ENCODE measurements at regions not wholly inside any gene's neighbourhood (a gene's known extent, or its start where the extent isn't known, plus 50 kb on each side); places are given as distances from the start of the nearest gene placed in this dataset.

- ATAC-seq (no peak), DNase-seq (no peak)
- intact Hi-C loops (cut with DNase I, micrococcal nuclease), result no loop called here
These were observed 122.8 kb upstream of the DOCK10 start for GRCh38 chr2:225165052-225165451.

- intact Hi-C loops (cut with DNase I, micrococcal nuclease), result no loop called here
- ATAC-seq (no peak), DNase-seq (no peak)
These were observed 122.3 kb upstream of the DOCK10 start for GRCh38 chr2:225164401-225165050.

- intact Hi-C loops (cut with DNase I, micrococcal nuclease), result no loop called here
- ATAC-seq, result no peak
- DNase-seq, result no peak
These were observed 116.1 kb upstream of the DOCK10 start for GRCh38 chr2:225158360-225158759.

GRCh38 chr2:225156853-225157451, 114.7 kb upstream of the DOCK10 start:
- ATAC-seq (no peak), DNase-seq (no peak)
- intact Hi-C loops (cut with DNase I, micrococcal nuclease), result no loop called here

GRCh38 chr2:225140723-225141122, 98.5 kb upstream of the DOCK10 start:
- intact Hi-C loops (cut with DNase I, micrococcal nuclease), result no loop called here
- DNase-seq (no peak), ATAC-seq (no peak)

- intact Hi-C loops (cut with DNase I, micrococcal nuclease), result no loop called here
- DNase-seq (no peak), ATAC-seq (no peak)
These were observed 95.7 kb upstream of the DOCK10 start for GRCh38 chr2:225137971-225138370.

GRCh38 chr2:225136552-225136951, 94.3 kb upstream of the DOCK10 start:
- DNase-seq (no peak), ATAC-seq (no peak)
- intact Hi-C loops (cut with DNase I, micrococcal nuclease), result no loop called here

GRCh38 chr2:225131898-225132297, 89.6 kb upstream of the DOCK10 start:
- peak; percentile 85 for ATAC-seq
- intact Hi-C loops (cut with DNase I, micrococcal nuclease), result no loop called here
- DNase-seq, result no peak

GRCh38 chr2:225130093-225130492, 87.8 kb upstream of the DOCK10 start:
- intact Hi-C loops (cut with DNase I, micrococcal nuclease), result no loop called here
- ATAC-seq, result no peak
- no peak for DNase-seq

GRCh38 chr2:225124311-225125017, 82.2 kb upstream of the DOCK10 start:
- DNase-seq (no peak), ATAC-seq (no peak)
- intact Hi-C loops (cut with DNase I, micrococcal nuclease), result no loop called here

GRCh38 chr2:225122583-225123486, 80.6 kb upstream of the DOCK10 start:
- intact Hi-C loops (cut with DNase I, micrococcal nuclease), result loop anchor here in 1 of 2 donors (2.0 kb wide), 1 partner anchor 538 kb away; no protein-coding TSS in a partner anchor
- ATAC-seq, result no peak
- DNase-seq, result no peak

GRCh38 chr2:225122007-225122406, 79.7 kb upstream of the DOCK10 start:
- ATAC-seq (no peak), DNase-seq (no peak)
- intact Hi-C loops (cut with DNase I, micrococcal nuclease), result loop anchor here in 1 of 2 donors (2.0 kb wide), 1 partner anchor 539 kb away; no protein-coding TSS in a partner anchor

- intact Hi-C loops (cut with DNase I, micrococcal nuclease), result no loop called here
- DNase-seq, result no peak
- ATAC-seq, result no peak
These were observed 77.9 kb upstream of the DOCK10 start for GRCh38 chr2:225120186-225120585.

GRCh38 chr2:225117051-225117716, 74.9 kb upstream of the DOCK10 start:
- DNase-seq (no peak), ATAC-seq (no peak)
- intact Hi-C loops (cut with DNase I, micrococcal nuclease), result no loop called here

- no peak for DNase-seq
- no peak for ATAC-seq
- intact Hi-C loops (cut with DNase I, micrococcal nuclease), result no loop called here
These were observed 72.6 kb upstream of the DOCK10 start for GRCh38 chr2:225114786-225115323.

- no peak for DNase-seq
- intact Hi-C loops (cut with DNase I, micrococcal nuclease), result no loop called here
- ATAC-seq, result no peak
These were observed 71.2 kb upstream of the DOCK10 start for GRCh38 chr2:225113371-225114015.

- ATAC-seq (no peak), DNase-seq (no peak)
- intact Hi-C loops (cut with DNase I, micrococcal nuclease), result no loop called here
These were observed 70.3 kb upstream of the DOCK10 start for GRCh38 chr2:225112362-225113126.
